DMS79 treated with DMSO at 0.1 percent for 48 hours (cell line): ENCODE measurements at regions not wholly inside any gene's neighbourhood (a gene's known extent, or its start where the extent isn't known, plus 50 kb on each side); places are given as distances from the start of the nearest gene placed in this dataset.
"Not testable (repeated sequence)": the region's sequence is repeated elsewhere in the genome, so short reads cannot be mapped to it uniquely, and the experiment has no call there.

ENCODE experiments used
- DNase-seq: peaks from one replicate; lab custom pipeline; 2025; lab: John Stamatoyannopoulos, UW

GRCh38 chr2:155525199-155525598, 807.3 kb downstream of the NR4A2 start:
- DNase-seq = no peak

GRCh38 chr2:155519529-155520130, 812.9 kb downstream of the NR4A2 start:
- DNase-seq = no peak

GRCh38 chr2:155518094-155518493, 814.4 kb downstream of the NR4A2 start:
- no peak for DNase-seq

GRCh38 chr2:155517362-155517761, 815.2 kb downstream of the NR4A2 start:
- no peak for DNase-seq

- no peak for DNase-seq
Observed at GRCh38 chr2:155513248-155513647, 814.8 kb downstream of the KCNJ3 start.

GRCh38 chr2:155502766-155503165, 804.3 kb downstream of the KCNJ3 start:
- no peak for DNase-seq

GRCh38 chr2:155498106-155498505, 799.6 kb downstream of the KCNJ3 start:
- DNase-seq = no peak

GRCh38 chr2:155494744-155495143, 796.2 kb downstream of the KCNJ3 start:
- DNase-seq = no peak

GRCh38 chr2:155485141-155485842, 786.8 kb downstream of the KCNJ3 start:
- DNase-seq = no peak

GRCh38 chr2:155481141-155481540, 782.6 kb downstream of the KCNJ3 start:
- DNase-seq = no peak

GRCh38 chr2:155472018-155472417, 773.5 kb downstream of the KCNJ3 start:
- not testable (repeated sequence) for DNase-seq

GRCh38 chr2:155456222-155456621, 757.7 kb downstream of the KCNJ3 start:
- DNase-seq = no peak

- no peak for DNase-seq
Observed at GRCh38 chr2:155442755-155443372, 744.4 kb downstream of the KCNJ3 start.

- no peak for DNase-seq
Observed at GRCh38 chr2:155442088-155442487, 743.6 kb downstream of the KCNJ3 start.

- DNase-seq = no peak
Observed at GRCh38 chr2:155431004-155431507, 732.6 kb downstream of the KCNJ3 start.

GRCh38 chr2:155427470-155427869, 729.0 kb downstream of the KCNJ3 start:
- DNase-seq = no peak

- no peak for DNase-seq
Observed at GRCh38 chr2:155424518-155424917, 726.0 kb downstream of the KCNJ3 start.

GRCh38 chr2:155418753-155419152, 720.3 kb downstream of the KCNJ3 start:
- no peak for DNase-seq

- DNase-seq = no peak
Observed at GRCh38 chr2:155412598-155412997, 714.1 kb downstream of the KCNJ3 start.

- no peak for DNase-seq
Observed at GRCh38 chr2:155404433-155405002, 706.0 kb downstream of the KCNJ3 start.

GRCh38 chr2:155393406-155393805, 694.9 kb downstream of the KCNJ3 start:
- DNase-seq = no peak

- no peak for DNase-seq
Observed at GRCh38 chr2:155391613-155392130, 693.2 kb downstream of the KCNJ3 start.

- DNase-seq = no peak
Observed at GRCh38 chr2:155389224-155389623, 690.7 kb downstream of the KCNJ3 start.
